ENCODE measurements at regions not wholly inside any gene's neighbourhood (a gene's known extent, or its start where the extent isn't known, plus 50 kb on each side); places are given as distances from the start of the nearest gene placed in this dataset.

GRCh38 chr6:94443701-94444100 lies 1024.3 kb upstream of the EPHA7 start:
- no peak overlapping the region for H3K9ac ChIP-seq (ENCODE audit: low read depth in 1 of 3, low read length in 3 of 3)
- H3K4me3 ChIP-seq (ENCODE audit: low read length in 3 of 3), result no peak overlapping the region
- H3K27ac ChIP-seq (ENCODE audit: low read depth, low read length), result no peak overlapping the region

GRCh38 chr6:94424692-94425091 lies 1005.3 kb upstream of the EPHA7 start:
- Histone ChIP-seq H3K36me3 (ENCODE audit: control insufficient read depth in 3 of 3, insufficient read depth in 3 of 3, low read length in 3 of 3) (no peaks in the 10 kb centered on the region), H3K4me3 (ENCODE audit: low read length in 3 of 3) (no peak overlapping the region), H3K9ac (ENCODE audit: low read depth in 1 of 3, low read length in 3 of 3) (no peak overlapping the region), H3K4me1 (ENCODE audit: control insufficient read depth in 3 of 3, insufficient read depth in 3 of 3, low read length in 3 of 3) (no peaks in the 10 kb centered on the region), H3K9me3 (ENCODE audit: control insufficient read depth in 3 of 3, low read length in 3 of 3) (no peaks in the 10 kb centered on the region), H3K27ac (ENCODE audit: low read depth, low read length) (no peak overlapping the region), H3K27me3 (ENCODE audit: control insufficient read depth in 3 of 3, insufficient read depth in 3 of 3, low read length in 3 of 3) (no peaks in the 10 kb centered on the region)

More at GRCh38 chr6:94443701-94444100, 1024.3 kb upstream of the EPHA7 start:
- Histone ChIP-seq H3K9me3 (ENCODE audit: control insufficient read depth in 3 of 3, low read length in 3 of 3) (no peaks in the 10 kb centered on the region), H3K27me3 (ENCODE audit: control insufficient read depth in 3 of 3, insufficient read depth in 3 of 3, low read length in 3 of 3) (no peaks in the 10 kb centered on the region), H3K4me1 (ENCODE audit: control insufficient read depth in 3 of 3, insufficient read depth in 3 of 3, low read length in 3 of 3) (no peaks in the 10 kb centered on the region), H3K36me3 (ENCODE audit: control insufficient read depth in 3 of 3, insufficient read depth in 3 of 3, low read length in 3 of 3) (no peaks in the 10 kb centered on the region)

DNA sequence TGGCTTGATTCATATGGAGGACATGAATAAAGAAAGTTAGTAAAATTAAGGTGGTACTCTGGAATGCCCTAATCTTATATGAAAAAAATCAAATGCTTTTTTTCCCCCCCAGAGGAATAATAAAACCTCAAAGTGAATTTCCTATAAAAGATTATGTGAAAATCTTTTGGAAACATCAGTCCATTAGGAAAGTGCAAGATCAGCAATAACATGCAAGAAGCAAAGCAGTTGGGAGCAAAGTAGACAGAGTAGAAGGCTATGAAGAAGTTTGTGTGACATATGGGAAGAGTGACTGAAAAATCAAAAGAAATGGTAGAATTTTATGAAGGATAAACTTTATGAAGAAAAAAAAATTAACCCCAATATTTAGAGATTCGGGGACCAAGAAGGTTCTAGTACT lies 998.0 kb upstream of the EPHA7 start:
- Histone ChIP-seq H3K27ac (ENCODE audit: low read depth, low read length) (no peak overlapping the region), H3K9me3 (ENCODE audit: control insufficient read depth in 3 of 3, low read length in 3 of 3) (no peaks in the 10 kb centered on the region), H3K9ac (ENCODE audit: low read depth in 1 of 3, low read length in 3 of 3) (no peak overlapping the region), H3K4me1 (ENCODE audit: control insufficient read depth in 3 of 3, insufficient read depth in 3 of 3, low read length in 3 of 3) (no peaks in the 10 kb centered on the region), H3K36me3 (ENCODE audit: control insufficient read depth in 3 of 3, insufficient read depth in 3 of 3, low read length in 3 of 3) (no peaks in the 10 kb centered on the region), H3K27me3 (ENCODE audit: control insufficient read depth in 3 of 3, insufficient read depth in 3 of 3, low read length in 3 of 3) (no peaks in the 10 kb centered on the region), H3K4me3 (ENCODE audit: low read length in 3 of 3) (no peak overlapping the region)

GRCh38 chr6:94414041-94414440 lies 994.7 kb upstream of the EPHA7 start:
- H3K9ac ChIP-seq (ENCODE audit: low read depth in 1 of 3, low read length in 3 of 3), result no peak overlapping the region
- no peak overlapping the region for H3K27ac ChIP-seq (ENCODE audit: low read depth, low read length)
- H3K4me1 ChIP-seq (ENCODE audit: control insufficient read depth in 3 of 3, insufficient read depth in 3 of 3, low read length in 3 of 3), result no peaks in the 10 kb centered on the region
- H3K9me3 ChIP-seq (ENCODE audit: control insufficient read depth in 3 of 3, low read length in 3 of 3), result no peaks in the 10 kb centered on the region
- H3K4me3 ChIP-seq (ENCODE audit: low read length in 3 of 3), result no peak overlapping the region
- H3K27me3 ChIP-seq (ENCODE audit: control insufficient read depth in 3 of 3, insufficient read depth in 3 of 3, low read length in 3 of 3), result no peaks in the 10 kb centered on the region
- no peaks in the 10 kb centered on the region for H3K36me3 ChIP-seq (ENCODE audit: control insufficient read depth in 3 of 3, insufficient read depth in 3 of 3, low read length in 3 of 3)

DNA sequence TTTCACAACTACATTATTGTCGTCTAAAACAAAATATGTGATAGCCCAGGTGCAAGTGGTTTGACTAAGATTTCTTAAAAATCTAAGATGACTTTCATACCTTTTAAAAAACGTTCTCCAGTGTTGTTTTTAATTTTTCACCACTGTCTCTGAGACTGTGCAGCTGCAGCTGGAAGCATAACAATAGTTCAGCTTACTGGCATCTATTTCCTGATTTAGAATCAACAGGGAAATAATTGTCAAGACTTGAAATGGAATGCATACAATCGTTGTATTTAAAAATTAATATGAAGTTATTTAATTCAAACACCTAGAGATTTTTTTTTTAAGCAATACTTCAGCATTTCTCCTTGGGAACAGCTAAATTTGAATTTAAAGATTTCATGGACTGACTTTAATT lies 982.0 kb upstream of the EPHA7 start:
- Histone ChIP-seq H3K36me3 (ENCODE audit: control insufficient read depth in 3 of 3, insufficient read depth in 3 of 3, low read length in 3 of 3) (no peaks in the 10 kb centered on the region), H3K4me1 (ENCODE audit: control insufficient read depth in 3 of 3, insufficient read depth in 3 of 3, low read length in 3 of 3) (no peaks in the 10 kb centered on the region), H3K9me3 (ENCODE audit: control insufficient read depth in 3 of 3, low read length in 3 of 3) (no peaks in the 10 kb centered on the region), H3K27ac (ENCODE audit: low read depth, low read length) (no peak overlapping the region), H3K4me3 (ENCODE audit: low read length in 3 of 3) (no peak overlapping the region), H3K27me3 (ENCODE audit: control insufficient read depth in 3 of 3, insufficient read depth in 3 of 3, low read length in 3 of 3) (no peaks in the 10 kb centered on the region), H3K9ac (ENCODE audit: low read depth in 1 of 3, low read length in 3 of 3) (no peak overlapping the region)

- no peak overlapping the region for H3K27ac ChIP-seq (ENCODE audit: low read depth, low read length)
- H3K36me3 ChIP-seq (ENCODE audit: control insufficient read depth in 3 of 3, insufficient read depth in 3 of 3, low read length in 3 of 3), result no peaks in the 10 kb centered on the region
- H3K9me3 ChIP-seq (ENCODE audit: control insufficient read depth in 3 of 3, low read length in 3 of 3), result no peaks in the 10 kb centered on the region
- H3K9ac ChIP-seq (ENCODE audit: low read depth in 1 of 3, low read length in 3 of 3), result no peak overlapping the region
- no peaks in the 10 kb centered on the region for H3K27me3 ChIP-seq (ENCODE audit: control insufficient read depth in 3 of 3, insufficient read depth in 3 of 3, low read length in 3 of 3)
- H3K4me1 ChIP-seq (ENCODE audit: control insufficient read depth in 3 of 3, insufficient read depth in 3 of 3, low read length in 3 of 3), result no peaks in the 10 kb centered on the region
- H3K4me3 ChIP-seq (ENCODE audit: low read length in 3 of 3), result no peak overlapping the region
These were observed 975.5 kb upstream of the EPHA7 start for GRCh38 chr6:94394822-94395221.

- H3K4me3 ChIP-seq (ENCODE audit: low read length in 3 of 3), result no peak overlapping the region
- no peaks in the 10 kb centered on the region for H3K4me1 ChIP-seq (ENCODE audit: control insufficient read depth in 3 of 3, insufficient read depth in 3 of 3, low read length in 3 of 3)
- no peaks in the 10 kb centered on the region for H3K9me3 ChIP-seq (ENCODE audit: control insufficient read depth in 3 of 3, low read length in 3 of 3)
- H3K36me3 ChIP-seq (ENCODE audit: control insufficient read depth in 3 of 3, insufficient read depth in 3 of 3, low read length in 3 of 3), result no peaks in the 10 kb centered on the region
- H3K27me3 ChIP-seq (ENCODE audit: control insufficient read depth in 3 of 3, insufficient read depth in 3 of 3, low read length in 3 of 3), result no peaks in the 10 kb centered on the region
- no peak overlapping the region for H3K9ac ChIP-seq (ENCODE audit: low read depth in 1 of 3, low read length in 3 of 3)
- no peak overlapping the region for H3K27ac ChIP-seq (ENCODE audit: low read depth, low read length)
These were observed 969.9 kb upstream of the EPHA7 start for GRCh38 chr6:94389218-94389617.

DNA sequence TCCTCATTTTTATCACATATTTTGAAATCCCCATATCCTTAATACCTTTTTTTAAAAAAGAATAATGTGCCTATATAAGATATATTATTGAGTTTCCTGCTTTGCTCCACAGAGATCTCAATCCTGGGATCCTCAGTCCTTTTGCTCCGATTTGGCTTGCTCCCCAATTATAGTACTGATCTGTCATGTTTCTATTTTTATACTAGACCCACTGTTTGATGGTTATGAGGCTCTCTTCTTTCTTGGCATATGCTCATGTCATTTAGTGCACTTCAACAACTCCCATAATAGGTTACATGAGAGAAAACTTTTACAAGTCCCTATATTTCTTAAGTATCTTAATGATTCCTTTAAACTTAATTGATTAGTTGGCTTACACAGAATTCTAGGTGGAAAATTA lies 958.5 kb upstream of the EPHA7 start:
- Histone ChIP-seq H3K9me3 (ENCODE audit: control insufficient read depth in 3 of 3, low read length in 3 of 3) (no peaks in the 10 kb centered on the region), H3K36me3 (ENCODE audit: control insufficient read depth in 3 of 3, insufficient read depth in 3 of 3, low read length in 3 of 3) (no peaks in the 10 kb centered on the region), H3K9ac (ENCODE audit: low read depth in 1 of 3, low read length in 3 of 3) (no peak overlapping the region), H3K27ac (ENCODE audit: low read depth, low read length) (no peak overlapping the region), H3K4me1 (ENCODE audit: control insufficient read depth in 3 of 3, insufficient read depth in 3 of 3, low read length in 3 of 3) (no peaks in the 10 kb centered on the region), H3K4me3 (ENCODE audit: low read length in 3 of 3) (no peak overlapping the region), H3K27me3 (ENCODE audit: control insufficient read depth in 3 of 3, insufficient read depth in 3 of 3, low read length in 3 of 3) (no peaks in the 10 kb centered on the region)

DNA sequence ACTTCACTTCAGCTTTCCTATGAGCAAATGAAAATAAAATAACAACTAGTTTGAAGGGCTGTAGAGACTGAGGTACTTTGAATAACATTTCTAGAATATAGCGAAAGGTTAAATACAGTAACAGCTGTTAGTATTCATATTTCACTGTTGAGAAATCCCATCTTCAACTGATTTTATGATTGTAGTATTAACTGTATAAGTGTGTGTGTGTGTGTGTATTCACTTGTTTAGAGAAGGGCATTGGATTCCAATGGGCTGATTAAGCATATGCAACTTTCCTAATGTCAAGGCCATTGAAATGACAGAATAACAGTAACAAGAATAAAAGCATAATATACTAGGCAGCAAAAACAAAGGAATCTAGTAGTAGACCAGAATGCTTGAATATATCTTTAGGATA lies 957.5 kb upstream of the EPHA7 start:
- no peak overlapping the region for H3K9ac ChIP-seq (ENCODE audit: low read depth in 1 of 3, low read length in 3 of 3)
- no peak overlapping the region for H3K4me3 ChIP-seq (ENCODE audit: low read length in 3 of 3)
- H3K27me3 ChIP-seq (ENCODE audit: control insufficient read depth in 3 of 3, insufficient read depth in 3 of 3, low read length in 3 of 3), result no peaks in the 10 kb centered on the region
- no peak overlapping the region for H3K27ac ChIP-seq (ENCODE audit: low read depth, low read length)
- no peaks in the 10 kb centered on the region for H3K4me1 ChIP-seq (ENCODE audit: control insufficient read depth in 3 of 3, insufficient read depth in 3 of 3, low read length in 3 of 3)
- H3K36me3 ChIP-seq (ENCODE audit: control insufficient read depth in 3 of 3, insufficient read depth in 3 of 3, low read length in 3 of 3), result no peaks in the 10 kb centered on the region
- no peaks in the 10 kb centered on the region for H3K9me3 ChIP-seq (ENCODE audit: control insufficient read depth in 3 of 3, low read length in 3 of 3)

DNA sequence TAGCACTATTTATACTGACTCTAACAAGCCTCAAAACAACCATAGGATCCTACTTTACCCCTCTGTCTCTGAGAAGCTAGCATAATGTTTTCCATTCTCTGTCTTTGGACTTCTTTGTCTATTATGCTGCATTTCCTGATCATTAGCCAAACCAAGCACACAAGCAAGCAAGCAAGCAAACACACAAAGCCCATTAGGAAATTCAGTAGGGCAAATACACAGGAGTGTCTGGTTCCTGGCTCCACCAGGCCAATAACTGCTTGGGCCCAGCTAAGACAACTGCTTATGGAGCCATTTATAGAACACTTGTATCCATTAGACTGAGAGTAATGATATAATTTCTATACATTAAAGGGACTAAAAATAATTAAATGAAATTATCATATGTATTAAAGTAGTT lies 952.9 kb upstream of the EPHA7 start:
- H3K36me3 ChIP-seq (ENCODE audit: control insufficient read depth in 3 of 3, insufficient read depth in 3 of 3, low read length in 3 of 3), result no peaks in the 10 kb centered on the region
- H3K27ac ChIP-seq (ENCODE audit: low read depth, low read length), result no peak overlapping the region
- H3K9ac ChIP-seq (ENCODE audit: low read depth in 1 of 3, low read length in 3 of 3), result no peak overlapping the region
- H3K4me3 ChIP-seq (ENCODE audit: low read length in 3 of 3), result no peak overlapping the region
- H3K27me3 ChIP-seq (ENCODE audit: control insufficient read depth in 3 of 3, insufficient read depth in 3 of 3, low read length in 3 of 3), result no peaks in the 10 kb centered on the region
- no peaks in the 10 kb centered on the region for H3K4me1 ChIP-seq (ENCODE audit: control insufficient read depth in 3 of 3, insufficient read depth in 3 of 3, low read length in 3 of 3)
- H3K9me3 ChIP-seq (ENCODE audit: control insufficient read depth in 3 of 3, low read length in 3 of 3), result no peaks in the 10 kb centered on the region

DNA sequence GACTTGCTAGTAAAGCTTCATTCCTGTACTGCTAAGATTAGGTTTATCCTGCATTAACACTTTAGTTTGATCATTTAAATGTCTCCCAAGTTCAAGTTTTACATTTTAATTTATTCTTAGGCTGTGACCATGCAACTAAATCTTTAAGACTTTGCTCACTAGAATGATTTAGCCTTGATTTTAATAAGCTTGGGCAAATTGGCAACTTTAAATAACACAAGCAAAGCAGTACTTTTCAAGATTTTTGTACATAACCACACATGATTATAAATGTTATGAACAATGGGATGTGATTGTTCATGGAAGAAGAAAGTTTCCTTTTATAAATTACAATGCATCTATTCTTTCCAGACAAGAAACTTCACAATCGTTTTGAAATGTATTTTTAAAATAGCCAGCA lies 948.0 kb upstream of the EPHA7 start:
- H3K27me3 ChIP-seq (ENCODE audit: control insufficient read depth in 3 of 3, insufficient read depth in 3 of 3, low read length in 3 of 3), result no peaks in the 10 kb centered on the region
- no peaks in the 10 kb centered on the region for H3K4me1 ChIP-seq (ENCODE audit: control insufficient read depth in 3 of 3, insufficient read depth in 3 of 3, low read length in 3 of 3)
- no peaks in the 10 kb centered on the region for H3K9me3 ChIP-seq (ENCODE audit: control insufficient read depth in 3 of 3, low read length in 3 of 3)
- no peak overlapping the region for H3K9ac ChIP-seq (ENCODE audit: low read depth in 1 of 3, low read length in 3 of 3)
- H3K4me3 ChIP-seq (ENCODE audit: low read length in 3 of 3), result no peak overlapping the region
- H3K27ac ChIP-seq (ENCODE audit: low read depth, low read length), result no peak overlapping the region
- no peaks in the 10 kb centered on the region for H3K36me3 ChIP-seq (ENCODE audit: control insufficient read depth in 3 of 3, insufficient read depth in 3 of 3, low read length in 3 of 3)
